OCI-LY7 (cell line): ENCODE measurements at regions not wholly inside any gene's neighbourhood (a gene's known extent, or its start where the extent isn't known, plus 50 kb on each side); places are given as distances from the start of the nearest gene placed in this dataset.

Experiments used
- BruUV-seq: library from RNA; stranded (reverse); fragments of 400-500 nt; replicated peaks from 2 replicates; lab custom pipeline; 2021; lab: Mats Ljungman, UMichigan
- CTCF ChIA-PET: fragments of 300-600 bp; sonication (Branson Sonifier 250); formaldehyde crosslinking; loops from one replicate; lab custom pipeline; 2022; ENCODE audit warnings: antibody characterized with exemption; ENCODE audit not compliant: unreplicated experiment; lab: Charles Lee
- POLR2A ChIA-PET: fragments of 300-600 bp; sonication (Branson Sonifier 250); formaldehyde crosslinking; loops from one replicate; lab custom pipeline; 2022; ENCODE audit warnings: antibody characterized with exemption; lab: Charles Lee
- DNase-seq: peaks from one replicate; pipeline ENCODE4 v3.0.0-alpha.2; 2015; ENCODE audit warnings: low spot score
- H2AFZ ChIP-seq: fragments of 200-600 bp; sonication (generic), shearing (Covaris generic); 2 replicates; pipeline ENCODE4 v1.6.1; 2014; ENCODE audit warnings: mild to moderate bottlenecking, antibody characterized with exemption, low read length, moderate library complexity
- H3K27ac ChIP-seq: fragments of 200-600 bp; sonication (generic); 2 replicates; pipeline ENCODE4 v1.5.1; 2014; ENCODE audit warnings: mixed run types, low read depth, mild to moderate bottlenecking, moderate library complexity, low read length, inconsistent platforms; ENCODE audit not compliant: poor library complexity, severe bottlenecking
- H3K36me3 ChIP-seq: fragments of 200-600 bp; sonication (generic); 2 replicates; pipeline ENCODE4 v1.6.1; 2014; ENCODE audit warnings: mild to moderate bottlenecking, antibody characterized with exemption, low read length, moderate library complexity, mixed read lengths; ENCODE audit not compliant: insufficient read depth
- H3K4me1 ChIP-seq: fragments of 200-600 bp; sonication (generic); 2 replicates; pipeline ENCODE4 v1.5.1; 2014; ENCODE audit warnings: mild to moderate bottlenecking, low read length; ENCODE audit not compliant: insufficient read depth, poor library complexity, severe bottlenecking
- H3K4me2 ChIP-seq: fragments of 200-600 bp; sonication (generic); 2 replicates; pipeline ENCODE4 v1.6.1; 2014; ENCODE audit warnings: mild to moderate bottlenecking, low read length
- H3K4me3 ChIP-seq: fragments of 200-600 bp; sonication (generic); 2 replicates; pipeline ENCODE4 v1.5.1; 2014; ENCODE audit warnings: mild to moderate bottlenecking, low read depth, low read length; ENCODE audit not compliant: poor library complexity, severe bottlenecking
- H3K79me2 ChIP-seq: fragments of 200-600 bp; sonication (generic); 2 replicates; pipeline ENCODE4 v1.6.1; 2016; ENCODE audit warnings: low read depth, mild to moderate bottlenecking, low read length, moderate library complexity, mixed read lengths; ENCODE audit not compliant: insufficient read depth
- H3K9me2 ChIP-seq: fragments of 200-600 bp; sonication (generic); 2 replicates; pipeline ENCODE4 v1.6.1; 2016; ENCODE audit warnings: mild to moderate bottlenecking, low read length, mixed read lengths; ENCODE audit not compliant: insufficient read depth
- H3K9me3 ChIP-seq: fragments of 200-600 bp; sonication (generic); 2 replicates; pipeline ENCODE4 v1.6.1; 2014; ENCODE audit warnings: mild to moderate bottlenecking, mixed run types, low read length, mixed read lengths
- H4K20me1 ChIP-seq: fragments of 200-600 bp; sonication (generic); 2 replicates; pipeline ENCODE4 v1.6.1; 2014; ENCODE audit warnings: mild to moderate bottlenecking, antibody characterized with exemption, low read length, moderate library complexity, mixed read lengths; ENCODE audit not compliant: insufficient read depth
- EZH2phosphoT487 ChIP-seq: fragments of 200-600 bp; sonication (generic); IDR thresholded peaks from 2 replicates; pipeline ENCODE4 v1.6.1; 2018; ENCODE audit warnings: low read depth, borderline replicate concordance, mild to moderate bottlenecking, mixed run types, antibody characterized with exemption, low read length, moderate library complexity, mixed read lengths
- intact Hi-C: fragments of 100-400 bp; cut with micrococcal nuclease; formaldehyde crosslinking; loops from one replicate; pipeline ENCODE4 v1.10.0; 2022; ENCODE audit not compliant: unreplicated experiment
- TF ChIP-seq, protein P1 (sequence below): fragments of 200-600 bp; sonication (generic); conservative IDR thresholded peaks from 2 replicates; pipeline ENCODE4 v1.5.1; 2014; ENCODE audit warnings: mild to moderate bottlenecking, antibody characterized with exemption, low read length, moderate library complexity, mixed read lengths

DNA sequence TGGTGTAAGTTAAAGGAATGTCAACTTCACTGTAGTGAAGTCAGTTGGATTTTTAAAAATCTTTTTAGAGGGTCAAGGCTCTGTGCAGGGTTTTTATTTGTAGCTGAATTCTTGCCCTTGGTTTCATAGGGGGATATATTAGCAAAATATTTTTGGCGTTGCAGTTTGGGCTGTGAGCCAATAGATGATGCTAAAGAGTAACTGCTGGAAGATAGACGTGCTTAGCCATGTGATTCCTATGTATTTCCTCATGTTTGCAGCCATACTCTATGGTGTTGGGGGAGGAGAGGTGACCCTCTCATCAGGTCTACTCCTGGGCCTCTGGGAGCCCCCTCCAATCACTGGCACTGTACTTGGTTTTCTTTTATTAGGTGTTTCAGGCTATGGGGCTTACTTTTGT, 246.7 kb upstream of the ARHGAP24 start:
- TF ChIP-seq, protein P1, sequence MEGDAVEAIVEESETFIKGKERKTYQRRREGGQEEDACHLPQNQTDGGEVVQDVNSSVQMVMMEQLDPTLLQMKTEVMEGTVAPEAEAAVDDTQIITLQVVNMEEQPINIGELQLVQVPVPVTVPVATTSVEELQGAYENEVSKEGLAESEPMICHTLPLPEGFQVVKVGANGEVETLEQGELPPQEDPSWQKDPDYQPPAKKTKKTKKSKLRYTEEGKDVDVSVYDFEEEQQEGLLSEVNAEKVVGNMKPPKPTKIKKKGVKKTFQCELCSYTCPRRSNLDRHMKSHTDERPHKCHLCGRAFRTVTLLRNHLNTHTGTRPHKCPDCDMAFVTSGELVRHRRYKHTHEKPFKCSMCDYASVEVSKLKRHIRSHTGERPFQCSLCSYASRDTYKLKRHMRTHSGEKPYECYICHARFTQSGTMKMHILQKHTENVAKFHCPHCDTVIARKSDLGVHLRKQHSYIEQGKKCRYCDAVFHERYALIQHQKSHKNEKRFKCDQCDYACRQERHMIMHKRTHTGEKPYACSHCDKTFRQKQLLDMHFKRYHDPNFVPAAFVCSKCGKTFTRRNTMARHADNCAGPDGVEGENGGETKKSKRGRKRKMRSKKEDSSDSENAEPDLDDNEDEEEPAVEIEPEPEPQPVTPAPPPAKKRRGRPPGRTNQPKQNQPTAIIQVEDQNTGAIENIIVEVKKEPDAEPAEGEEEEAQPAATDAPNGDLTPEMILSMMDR, result peak; percentile 71
- TF ChIP-seq EZH2phosphoT487, result no peak
- DNase-seq, result peak; percentile 13
- intact Hi-C loops, result loop anchor here (1.0 to 10.0 kb wide), 3 partner anchors 142 to 567 kb away; no protein-coding TSS in a partner anchor

DNA sequence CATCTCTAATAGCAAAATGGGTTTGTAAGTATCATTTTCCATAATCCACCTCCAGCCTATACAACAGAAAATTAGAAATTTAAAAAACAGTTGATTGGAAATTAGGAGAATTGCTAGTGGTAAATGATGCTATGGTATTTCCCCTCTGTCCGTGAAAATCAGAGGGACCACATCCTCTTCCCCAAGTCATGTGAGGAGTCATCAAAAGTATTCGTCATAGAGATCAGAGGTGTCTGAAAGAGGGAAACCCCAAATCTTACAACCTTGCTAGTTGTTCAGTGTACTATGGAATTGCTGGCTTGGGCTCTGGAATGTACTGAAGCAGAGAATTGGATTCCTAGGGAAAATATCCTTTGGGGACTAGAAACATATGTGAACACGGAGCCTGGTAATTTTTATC, 241.4 kb upstream of the ARHGAP24 start:
- CTCF ChIA-PET, result no interaction called here
- H3K4me3 ChIP-seq, result no peak overlapping the region

More for the DNA sequence above, 246.7 kb upstream of the ARHGAP24 start:
- CTCF ChIA-PET, result interaction anchor here (0.6 kb wide), 1 partner anchor 519 kb away, joined by 3 read pairs; no protein-coding TSS in a partner anchor
- Histone ChIP-seq H3K4me3 (no peak overlapping the region), H3K4me1 (no peaks in the 10 kb centered on the region), H3K36me3 (no peaks in the 10 kb centered on the region), H3K79me2 (no peaks in the 10 kb centered on the region), H3K27ac (no peak overlapping the region), H4K20me1 (no peaks in the 10 kb centered on the region), H3K9me3 (no peaks in the 10 kb centered on the region), H3K9me2 (no peaks in the 10 kb centered on the region), H2AFZ (no peak overlapping the region), H3K4me2 (no peak overlapping the region)
- POLR2A ChIA-PET, result no interaction called here
- no TSS peak for BruUV-seq

DNA sequence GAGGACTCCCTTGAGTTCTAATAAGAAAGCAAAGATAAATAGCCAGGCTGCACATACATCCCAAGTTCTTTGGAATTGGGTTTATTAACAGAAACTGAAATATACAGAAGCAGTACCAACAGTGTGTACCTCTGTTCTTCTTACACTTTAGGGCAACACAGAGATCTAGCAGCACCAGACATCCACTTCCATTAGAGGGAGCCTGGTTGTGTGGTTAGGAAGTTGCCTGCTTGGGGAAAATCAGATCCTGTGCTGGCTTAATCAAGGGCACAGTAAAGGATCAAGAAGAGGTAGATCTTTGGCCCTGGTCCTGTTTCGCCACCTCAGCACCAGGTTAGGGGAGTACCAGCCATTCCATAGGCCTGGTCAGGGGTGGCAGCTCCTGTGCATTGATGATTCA, 231.1 kb upstream of the ARHGAP24 start:
- ChIA-PET CTCF (no interaction called here), POLR2A (interaction anchor here (0.6 to 1.3 kb wide), 4 partner anchors 9 to 1577 kb away, joined by 3 read pairs; no protein-coding TSS in a partner anchor)
- no peak for TF ChIP-seq EZH2phosphoT487
- TF ChIP-seq, protein P1, result no peak
- Histone ChIP-seq H3K9me3 (no peaks in the 10 kb centered on the region), H3K36me3 (no peaks in the 10 kb centered on the region), H4K20me1 (no peaks in the 10 kb centered on the region), H2AFZ (no peak overlapping the region), H3K27ac (no peak overlapping the region), H3K4me3 (no peak overlapping the region), H3K4me2 (no peak overlapping the region), H3K9me2 (no peaks in the 10 kb centered on the region), H3K79me2 (no peaks in the 10 kb centered on the region), H3K4me1 (no peaks in the 10 kb centered on the region)
- DNase-seq, result no peak
- BruUV-seq, result no TSS peak
- intact Hi-C loops, result no loop called here

More for the DNA sequence above, 241.4 kb upstream of the ARHGAP24 start:
- no peak for DNase-seq
- Histone ChIP-seq H3K4me1 (no peaks in the 10 kb centered on the region), H3K4me2 (no peak overlapping the region), H3K79me2 (no peaks in the 10 kb centered on the region), H3K9me2 (no peaks in the 10 kb centered on the region), H3K9me3 (no peaks in the 10 kb centered on the region), H4K20me1 (no peaks in the 10 kb centered on the region), H3K27ac (no peak overlapping the region), H2AFZ (no peak overlapping the region), H3K36me3 (no peaks in the 10 kb centered on the region)
- no TSS peak for BruUV-seq
- intact Hi-C loops, result no loop called here
- POLR2A ChIA-PET, result no interaction called here
- TF ChIP-seq EZH2phosphoT487, result no peak
- TF ChIP-seq, protein P1, result no peak
